NT2/D1 (cell line): ENCODE measurements at regions not wholly inside any gene's neighbourhood (a gene's known extent, or its start where the extent isn't known, plus 50 kb on each side); places are given as distances from the start of the nearest gene placed in this dataset.

Experiments used
- SUZ12 ChIP-seq: IDR thresholded peaks from 2 replicates; pipeline ENCODE4 v1.6.1; 2011; ENCODE audit not compliant: insufficient read length, insufficient read depth; ENCODE audit errors: extremely low read depth
- YY1 ChIP-seq: IDR thresholded peaks from 2 replicates; pipeline ENCODE4 v1.6.1; 2011; ENCODE audit not compliant: insufficient read length, insufficient read depth
- ZNF274 ChIP-seq: IDR thresholded peaks from 2 replicates; pipeline ENCODE4 v1.6.1; 2011; ENCODE audit warnings: mild to moderate bottlenecking, low read depth, low read length

GRCh38 chr7:41837916-41838315 is 135.0 kb upstream of the INHBA start:
- TF ChIP-seq YY1 (no peak), ZNF274 (no peak), SUZ12 (no peak)
